ENCODE measurements at regions not wholly inside any gene's neighbourhood (a gene's known extent, or its start where the extent isn't known, plus 50 kb on each side); places are given as distances from the start of the nearest gene placed in this dataset.

DNA sequence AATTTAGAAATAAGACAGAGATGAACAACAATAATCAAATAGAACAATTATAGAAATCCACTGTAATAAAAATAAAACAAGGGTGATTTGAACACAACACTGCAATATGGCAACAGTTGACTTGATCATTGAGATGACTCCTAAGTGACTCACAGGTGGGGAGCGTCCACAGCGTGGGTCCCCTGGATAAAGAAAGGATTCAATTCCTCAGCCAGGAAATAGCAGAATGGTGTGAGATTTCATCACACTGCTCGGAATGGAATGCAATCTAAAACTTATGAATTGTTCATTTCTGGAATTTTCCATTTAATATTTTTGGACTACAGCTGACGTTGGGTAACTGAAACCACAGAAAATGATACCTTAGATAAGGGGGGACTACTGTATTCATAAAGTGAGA is 82.0 kb downstream of the CNTN3 start:
- DNase-seq (ENCODE audit: extremely low spot score), result no peak
- ChIA-PET POLR2A (no interaction called here), CTCF (no interaction called here)
- TF ChIP-seq, protein P1, sequence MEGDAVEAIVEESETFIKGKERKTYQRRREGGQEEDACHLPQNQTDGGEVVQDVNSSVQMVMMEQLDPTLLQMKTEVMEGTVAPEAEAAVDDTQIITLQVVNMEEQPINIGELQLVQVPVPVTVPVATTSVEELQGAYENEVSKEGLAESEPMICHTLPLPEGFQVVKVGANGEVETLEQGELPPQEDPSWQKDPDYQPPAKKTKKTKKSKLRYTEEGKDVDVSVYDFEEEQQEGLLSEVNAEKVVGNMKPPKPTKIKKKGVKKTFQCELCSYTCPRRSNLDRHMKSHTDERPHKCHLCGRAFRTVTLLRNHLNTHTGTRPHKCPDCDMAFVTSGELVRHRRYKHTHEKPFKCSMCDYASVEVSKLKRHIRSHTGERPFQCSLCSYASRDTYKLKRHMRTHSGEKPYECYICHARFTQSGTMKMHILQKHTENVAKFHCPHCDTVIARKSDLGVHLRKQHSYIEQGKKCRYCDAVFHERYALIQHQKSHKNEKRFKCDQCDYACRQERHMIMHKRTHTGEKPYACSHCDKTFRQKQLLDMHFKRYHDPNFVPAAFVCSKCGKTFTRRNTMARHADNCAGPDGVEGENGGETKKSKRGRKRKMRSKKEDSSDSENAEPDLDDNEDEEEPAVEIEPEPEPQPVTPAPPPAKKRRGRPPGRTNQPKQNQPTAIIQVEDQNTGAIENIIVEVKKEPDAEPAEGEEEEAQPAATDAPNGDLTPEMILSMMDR (IDR thresholded peaks at IDR 0.05; ENCODE audit: control extremely low read depth, extremely low read depth, low read depth, missing control alignments), result no peak

DNA sequence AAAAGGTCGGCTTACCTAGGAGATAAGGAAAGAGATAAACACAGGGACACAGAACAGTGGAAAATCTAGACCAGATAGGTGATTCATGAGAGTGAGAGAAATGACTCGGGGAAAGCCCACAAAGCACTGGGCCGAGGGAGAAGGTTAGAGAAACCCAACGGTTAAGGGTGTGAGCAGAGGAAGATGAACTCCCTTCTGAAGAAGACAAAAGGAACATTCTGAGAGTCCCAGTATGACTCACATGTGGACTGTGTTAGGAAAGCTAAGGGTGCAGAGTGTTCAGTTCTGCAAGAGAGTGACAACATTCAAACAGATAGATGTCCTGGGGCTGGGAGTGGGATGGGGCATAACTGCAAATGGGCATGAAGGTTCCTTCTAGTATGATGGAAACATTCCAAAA is 83.0 kb downstream of the CNTN3 start:
- ChIA-PET POLR2A (no interaction called here), CTCF (no interaction called here)
- TF ChIP-seq, protein P1 (IDR thresholded peaks at IDR 0.05; ENCODE audit: control extremely low read depth, extremely low read depth, low read depth, missing control alignments), result no peak
- no peak for DNase-seq (ENCODE audit: extremely low spot score)

DNA sequence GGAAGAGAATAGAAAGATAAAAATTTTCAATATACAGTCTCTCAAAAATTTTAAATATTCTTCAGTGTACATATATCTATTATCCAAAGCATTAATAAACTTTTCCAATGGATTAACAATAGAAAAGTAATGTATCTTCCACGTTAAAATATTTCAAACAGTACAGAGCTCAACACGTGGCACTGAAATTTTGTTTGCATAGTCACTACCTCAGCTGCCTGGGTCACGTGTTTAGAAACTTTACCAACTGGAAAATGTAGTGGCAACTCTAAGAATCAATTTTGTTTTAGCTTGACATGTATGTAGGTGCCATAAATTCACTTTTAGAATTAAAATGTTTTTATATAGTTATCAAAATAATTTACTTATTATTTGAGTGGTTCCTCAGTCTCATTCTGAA is 85.3 kb downstream of the CNTN3 start:
- ChIA-PET CTCF (interaction anchor here (0.9 kb wide), 1 partner anchor 12 kb away, joined by 3 read pairs; no protein-coding TSS in a partner anchor), POLR2A (no interaction called here)
- TF ChIP-seq, protein P1 (IDR thresholded peaks at IDR 0.05; ENCODE audit: control extremely low read depth, extremely low read depth, low read depth, missing control alignments), result no peak
- no peak for DNase-seq (ENCODE audit: extremely low spot score)

DNA sequence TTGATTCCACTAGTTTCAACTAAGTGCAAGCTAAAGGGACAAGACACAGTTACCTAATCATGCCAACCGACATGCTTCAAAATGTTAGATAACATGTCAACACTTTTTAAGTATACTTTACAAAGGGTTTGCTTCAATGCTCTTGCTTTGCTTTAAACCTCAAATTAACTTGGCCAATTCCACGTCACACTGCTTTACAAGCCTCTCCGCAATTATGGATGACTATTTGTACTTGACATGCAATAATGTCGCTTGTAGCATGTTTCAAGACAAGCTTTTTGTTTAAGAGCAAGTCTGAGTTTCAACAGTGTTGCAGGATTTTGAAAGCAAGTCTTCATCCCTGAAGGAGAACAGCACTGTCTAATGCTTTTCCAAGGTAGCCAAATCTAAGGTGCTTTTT is 86.9 kb downstream of the CNTN3 start:
- POLR2A ChIA-PET, result no interaction called here
- CTCF ChIA-PET, result no interaction called here

DNA sequence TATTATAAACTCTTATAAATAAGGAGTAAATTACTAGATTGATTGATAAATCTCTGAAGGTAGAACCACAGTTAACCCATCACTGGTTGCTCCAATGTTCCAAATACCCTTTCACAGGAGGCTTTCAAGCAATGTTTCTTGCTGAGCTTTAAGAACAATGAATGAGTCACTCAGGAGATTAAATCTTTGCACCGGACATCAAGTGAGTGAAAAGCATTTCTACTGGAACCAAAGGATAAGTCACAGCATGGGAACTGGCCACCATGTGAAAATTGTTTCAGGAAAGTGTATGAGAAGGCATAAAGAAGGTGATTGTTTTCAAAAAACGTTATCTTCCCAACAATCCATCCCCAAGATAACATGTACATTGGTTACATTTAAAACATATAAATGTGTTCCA is 90.6 kb downstream of the CNTN3 start:
- ChIA-PET CTCF (no interaction called here), POLR2A (no interaction called here)
- TF ChIP-seq, protein P1 (IDR thresholded peaks at IDR 0.05; ENCODE audit: control extremely low read depth, extremely low read depth, low read depth, missing control alignments), result no peak
- no peak for DNase-seq (ENCODE audit: extremely low spot score)

More for the DNA sequence above, 86.9 kb downstream of the CNTN3 start:
- TF ChIP-seq, protein P1 (IDR thresholded peaks at IDR 0.05; ENCODE audit: control extremely low read depth, extremely low read depth, low read depth, missing control alignments), result no peak
- no peak for DNase-seq (ENCODE audit: extremely low spot score)

DNA sequence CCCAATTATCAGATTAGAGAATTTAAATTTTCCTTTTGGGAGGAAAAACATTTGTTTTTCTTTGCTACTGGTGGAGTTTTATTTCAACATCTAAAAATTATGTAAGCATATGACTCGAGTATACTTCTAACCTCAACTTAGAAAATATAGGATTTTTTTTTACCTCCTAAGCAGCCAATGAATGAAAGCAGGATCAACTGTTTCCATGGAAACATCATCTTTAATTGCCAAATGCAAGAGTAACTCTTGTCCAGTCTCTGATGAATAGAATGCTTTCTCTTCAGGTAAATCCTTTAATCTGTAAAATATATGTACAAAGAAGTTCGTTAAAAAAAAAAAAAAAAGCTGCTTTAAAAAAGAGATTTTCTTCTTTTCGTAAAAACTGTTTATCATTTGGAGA is 93.6 kb downstream of the CNTN3 start:
- DNase-seq (ENCODE audit: extremely low spot score), result no peak
- ChIA-PET POLR2A (no interaction called here), CTCF (no interaction called here)
- TF ChIP-seq, protein P1 (IDR thresholded peaks at IDR 0.05; ENCODE audit: control extremely low read depth, extremely low read depth, low read depth, missing control alignments), result no peak

DNA sequence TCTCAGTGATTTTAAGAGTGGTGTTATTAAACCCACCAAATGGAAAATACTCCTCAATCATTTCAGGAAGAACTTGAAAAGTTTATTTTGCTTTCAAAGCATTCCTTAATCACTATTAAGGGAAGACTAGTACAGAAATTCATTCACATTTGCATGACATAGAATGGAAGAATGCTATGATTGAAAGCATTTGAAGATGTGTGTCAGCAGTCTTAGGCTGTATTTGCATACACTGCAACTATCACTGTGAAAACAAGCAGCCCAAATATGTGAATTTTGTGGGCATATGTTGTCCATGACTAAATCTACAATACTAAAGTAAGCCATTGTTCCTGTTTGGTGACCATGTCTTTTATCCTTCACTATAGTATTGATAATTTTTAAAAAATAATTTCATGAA is 95.8 kb downstream of the CNTN3 start:
- TF ChIP-seq, protein P1 (IDR thresholded peaks at IDR 0.05; ENCODE audit: control extremely low read depth, extremely low read depth, low read depth, missing control alignments), result no peak
- ChIA-PET POLR2A (no interaction called here), CTCF (no interaction called here)
- no peak for DNase-seq (ENCODE audit: extremely low spot score)

All from GM10248 (cell line).